AG10803 (cell line): ENCODE measurements at regions not wholly inside any gene's neighbourhood (a gene's known extent, or its start where the extent isn't known, plus 50 kb on each side); places are given as distances from the start of the nearest gene placed in this dataset.
"Not testable (repeated sequence)": the region's sequence is repeated elsewhere in the genome, so short reads cannot be mapped to it uniquely, and the experiment has no call there.

Source experiments
- DNase-seq: peaks from one replicate; pipeline ENCODE4 v3.0.0; 2010; ENCODE audit warnings: low read depth
- H3K4me3 ChIP-seq: 2 replicates; pipeline ENCODE4 v1.5.1; 2011; ENCODE audit warnings: mild to moderate bottlenecking, low read length, control low read depth
- CTCF ChIP-seq: conservative IDR thresholded peaks from 2 replicates; pipeline ENCODE4 v1.5.1; 2011; ENCODE audit warnings: mild to moderate bottlenecking, low read length, control low read depth, inconsistent platforms

- no peak for TF ChIP-seq CTCF
- peak overlapping the region; percentile 1 for H3K4me3 ChIP-seq
- DNase-seq = peak; percentile 86
These were observed 187.8 kb upstream of the COL3A1 start for GRCh38 chr2:188786368-188786841.

GRCh38 chr2:188787021-188787657, 187.0 kb upstream of the COL3A1 start:
- no peak for TF ChIP-seq CTCF
- peak; percentile 88 for DNase-seq
- H3K4me3 ChIP-seq = peak overlapping the region; percentile 17

- H3K4me3 ChIP-seq = no peak overlapping the region
- peak; percentile 82 for DNase-seq
- no peak for TF ChIP-seq CTCF
These were observed 186.4 kb upstream of the COL3A1 start for GRCh38 chr2:188787658-188788240.

- no peak for TF ChIP-seq CTCF
- DNase-seq = peak; percentile 88
- H3K4me3 ChIP-seq = peak overlapping the region; percentile 7; the same call in 1 of the 2 replicates
These were observed 185.6 kb upstream of the COL3A1 start for GRCh38 chr2:188788621-188789020.

- no peak overlapping the region for H3K4me3 ChIP-seq
- peak; percentile 45 for DNase-seq
- TF ChIP-seq CTCF = no peak
These were observed 184.2 kb upstream of the COL3A1 start for GRCh38 chr2:188789951-188790350.

- not testable (repeated sequence) for DNase-seq, H3K4me3 ChIP-seq
These were observed 179.7 kb upstream of the COL3A1 start for GRCh38 chr2:188794453-188794852.

GRCh38 chr2:188795762-188796161, 178.4 kb upstream of the COL3A1 start:
- no peak overlapping the region for H3K4me3 ChIP-seq
- no peak for DNase-seq
- TF ChIP-seq CTCF = no peak
